H1 (cell line): ENCODE measurements at regions not wholly inside any gene's neighbourhood (a gene's known extent, or its start where the extent isn't known, plus 50 kb on each side); places are given as distances from the start of the nearest gene placed in this dataset.

Experiments
- ATF2 ChIP-seq: IDR thresholded peaks from 2 replicates; pipeline ENCODE4 v1.6.1; 2012; ENCODE audit warnings: low read length, inconsistent platforms
- CHD7 ChIP-seq: fragments of 300-600 bp; sonication (generic); IDR thresholded peaks from 2 replicates; pipeline ENCODE4 v1.7.1; 2012; ENCODE audit warnings: low read length, moderate library complexity, mild to moderate bottlenecking, inconsistent platforms; ENCODE audit not compliant: insufficient replicate concordance
- EZH2 ChIP-seq: fragments of 200-600 bp; sonication (generic); IDR thresholded peaks from 2 replicates; pipeline ENCODE4 v1.7.1; 2012; ENCODE audit warnings: low read depth, mild to moderate bottlenecking, moderate library complexity, low read length, inconsistent platforms; ENCODE audit not compliant: severe bottlenecking
- HDAC2 ChIP-seq, 2 experiments: fragments of 300-600 bp in 1 of 2; sonication (generic) in 1 of 2; IDR thresholded peaks; 2 replicates each; pipeline ENCODE4 v1.6.1; 2011 to 2012; ENCODE audit warnings: low read depth in 2 of 2, low read length in 2 of 2, mild to moderate bottlenecking in 2 of 2, moderate library complexity in 2 of 2, borderline replicate concordance in 1 of 2, inconsistent platforms in 1 of 2
- SP1 ChIP-seq: IDR thresholded peaks from 2 replicates; pipeline ENCODE4 v1.6.1; 2011; ENCODE audit warnings: low read depth, low read length

GRCh38 chr20:43809206-43809819, 82.5 kb upstream of the GTSF1L start (continued):
- no peak for TF ChIP-seq CHD7
- no peak for TF ChIP-seq ATF2
- no peak for TF ChIP-seq HDAC2 (IDR thresholded peaks at IDR 0.05; ENCODE audit: borderline replicate concordance in 1 of 2, low read depth in 2 of 2, low read length in 2 of 2)
- TF ChIP-seq SP1: no peak
- no peak for TF ChIP-seq EZH2
- TF ChIP-seq, all 59 proteins: peak for 0
